ENCODE measurements at regions not wholly inside any gene's neighbourhood (a gene's known extent, or its start where the extent isn't known, plus 50 kb on each side); places are given as distances from the start of the nearest gene placed in this dataset.
"Not testable (repeated sequence)": the region's sequence is repeated elsewhere in the genome, so short reads cannot be mapped to it uniquely, and the experiment has no call there.

DNA sequence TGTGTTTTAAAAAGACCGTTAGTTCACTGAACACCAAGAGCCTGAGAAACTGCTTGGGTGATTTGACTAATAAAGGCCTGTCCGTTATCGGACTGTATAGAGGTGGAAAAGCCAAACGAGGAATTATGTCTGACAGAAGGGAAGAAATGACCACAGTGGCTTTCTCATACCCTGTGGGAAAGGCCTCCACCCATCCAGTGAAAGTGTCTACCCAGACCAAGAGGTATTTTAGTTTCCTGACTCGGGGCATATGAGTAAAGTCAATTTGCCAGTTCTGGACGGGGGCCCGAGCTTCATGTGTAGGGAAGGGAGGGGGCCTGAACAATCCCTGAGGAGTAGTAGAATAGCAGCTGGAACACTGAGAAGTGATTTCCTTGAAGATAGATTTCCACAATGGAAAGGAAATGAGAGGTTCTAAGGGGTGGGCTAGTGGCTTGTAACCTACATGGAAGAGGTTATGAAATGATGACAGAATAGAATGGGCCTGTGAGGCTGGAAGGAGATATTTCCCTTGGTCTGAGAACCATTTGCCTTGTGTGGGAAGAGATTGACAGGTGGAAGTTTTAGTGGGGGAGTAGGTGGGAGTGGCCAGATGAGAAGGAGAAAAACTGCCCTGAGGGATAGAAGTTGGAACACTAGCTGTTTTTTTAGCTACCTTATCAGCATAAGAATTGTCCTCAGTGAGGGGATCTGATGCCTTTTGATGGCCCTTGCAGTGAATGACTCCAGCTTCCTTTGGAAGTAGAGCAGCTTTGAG is 106.4 kb upstream of the PPM1J start:
- FAIRE-seq; DNase-seq (ENCODE audit: insufficient read length, low spot score): not testable (repeated sequence)

DNA sequence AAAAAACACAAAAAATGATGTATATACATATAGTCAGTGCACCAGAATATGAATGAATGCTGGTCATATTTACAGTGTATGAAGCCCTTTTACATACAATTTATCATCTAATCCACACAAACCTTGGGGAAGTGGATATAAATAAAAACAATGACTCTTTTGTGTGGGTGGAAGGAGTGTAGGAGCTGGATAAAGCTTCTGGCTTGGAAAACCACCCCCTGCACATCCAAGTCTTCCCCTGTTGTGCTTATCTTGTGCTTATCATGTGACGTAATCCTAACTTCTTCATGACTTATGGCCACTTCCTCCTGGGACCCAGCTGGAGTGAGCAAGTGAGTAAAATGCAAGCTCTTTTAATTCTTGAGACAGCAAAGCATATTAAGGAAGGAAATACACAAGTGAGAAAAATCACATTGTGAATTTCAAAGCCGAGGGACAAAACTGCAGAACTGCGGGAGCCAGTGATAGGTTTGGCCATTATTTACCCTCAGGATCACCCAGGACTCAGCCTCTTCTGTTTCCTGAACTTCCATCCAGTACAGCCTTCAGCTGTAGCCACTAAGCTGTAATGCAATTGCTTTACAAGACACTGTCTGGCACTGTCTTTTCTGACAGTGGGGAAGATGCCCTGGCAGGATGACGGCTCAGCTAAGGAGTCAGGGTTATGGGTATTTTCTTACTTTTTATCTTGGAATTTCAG is 104.0 kb upstream of the PPM1J start:
- FAIRE-seq: no peak
- no peak for DNase-seq (ENCODE audit: insufficient read length, low spot score)

DNA sequence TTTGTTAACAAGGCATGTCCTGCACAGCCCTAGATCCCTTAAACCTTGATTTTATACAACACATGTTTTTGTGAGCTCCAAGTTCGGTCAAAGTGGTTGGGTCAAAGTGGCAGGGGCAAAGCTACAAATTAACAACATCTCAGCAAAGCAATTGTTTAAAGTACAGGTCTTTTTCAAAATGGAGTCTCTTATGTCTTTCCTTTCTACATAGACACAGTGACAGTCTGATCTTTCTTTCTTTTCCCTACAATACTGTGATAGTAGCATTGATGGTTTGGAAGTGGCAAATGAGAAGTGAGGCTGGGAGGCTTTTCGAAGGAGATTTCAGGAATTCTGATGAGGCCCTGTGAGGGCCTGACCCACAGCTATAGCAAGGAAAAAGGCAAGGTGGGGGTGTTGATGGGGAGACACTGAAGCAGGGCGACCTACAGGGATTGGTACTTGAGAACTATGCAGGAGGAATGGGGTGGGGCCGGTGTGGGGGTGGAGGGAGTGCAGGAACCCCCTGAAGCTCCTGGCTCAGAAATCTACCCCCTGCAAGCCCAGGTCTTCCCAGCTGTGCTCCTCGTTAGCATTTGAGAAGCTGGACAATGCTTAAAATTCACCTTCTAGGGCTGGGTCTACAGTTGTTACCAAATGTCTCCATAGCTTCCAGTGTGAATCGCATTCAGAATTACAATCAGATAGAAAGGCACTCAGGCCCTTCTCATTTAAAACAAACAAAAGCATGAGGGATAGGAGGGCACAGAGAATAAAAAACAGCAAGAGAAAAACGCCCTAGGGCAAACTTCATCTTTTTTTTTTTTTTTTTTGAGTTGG is 102.6 kb upstream of the PPM1J start:
- FAIRE-seq (no peak), DNase-seq (ENCODE audit: insufficient read length, low spot score) (no peak)

DNA sequence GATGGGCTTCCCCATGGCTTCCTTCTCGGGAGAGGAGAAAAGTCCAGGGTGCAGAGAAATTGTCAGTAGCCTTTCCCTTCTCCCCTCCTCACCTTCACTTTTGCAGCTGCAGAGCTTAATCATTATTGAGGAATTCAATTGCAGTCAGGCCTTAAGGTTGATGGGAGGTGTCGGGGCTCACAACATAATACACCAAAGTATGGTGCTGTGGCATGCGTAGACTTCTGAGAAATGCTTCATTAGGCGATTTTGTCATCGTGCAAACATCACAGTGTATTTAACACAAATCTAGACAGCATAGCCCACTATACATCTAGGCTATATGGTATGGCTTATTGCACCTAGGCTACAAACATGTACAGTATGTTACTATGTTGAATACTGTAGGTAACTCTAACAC is 100.2 kb upstream of the PPM1J start:
- no peak for FAIRE-seq

DNA sequence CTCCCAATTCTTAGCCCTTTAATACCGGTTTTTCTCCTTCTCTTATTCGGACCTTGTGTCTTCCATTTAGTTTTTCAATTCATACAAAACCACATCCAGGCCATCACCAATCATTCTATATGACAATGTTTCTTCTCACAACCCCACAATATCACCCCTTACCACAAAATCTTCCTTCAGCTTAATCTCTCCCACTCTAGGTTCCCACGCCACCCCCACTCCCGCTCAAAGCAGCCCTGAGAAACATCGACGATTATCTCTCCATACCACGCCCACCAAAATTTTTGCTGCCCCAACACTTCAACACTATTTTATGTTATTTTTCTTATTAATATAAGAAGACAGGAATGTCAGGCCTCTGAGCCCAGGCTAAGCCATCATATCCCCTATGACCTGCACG is 99.5 kb upstream of the PPM1J start:
- DNase-seq (ENCODE audit: insufficient read length, low spot score); FAIRE-seq: not testable (repeated sequence)

More for the DNA sequence above, 100.2 kb upstream of the PPM1J start:
- no peak for DNase-seq (ENCODE audit: insufficient read length, low spot score)

DNA sequence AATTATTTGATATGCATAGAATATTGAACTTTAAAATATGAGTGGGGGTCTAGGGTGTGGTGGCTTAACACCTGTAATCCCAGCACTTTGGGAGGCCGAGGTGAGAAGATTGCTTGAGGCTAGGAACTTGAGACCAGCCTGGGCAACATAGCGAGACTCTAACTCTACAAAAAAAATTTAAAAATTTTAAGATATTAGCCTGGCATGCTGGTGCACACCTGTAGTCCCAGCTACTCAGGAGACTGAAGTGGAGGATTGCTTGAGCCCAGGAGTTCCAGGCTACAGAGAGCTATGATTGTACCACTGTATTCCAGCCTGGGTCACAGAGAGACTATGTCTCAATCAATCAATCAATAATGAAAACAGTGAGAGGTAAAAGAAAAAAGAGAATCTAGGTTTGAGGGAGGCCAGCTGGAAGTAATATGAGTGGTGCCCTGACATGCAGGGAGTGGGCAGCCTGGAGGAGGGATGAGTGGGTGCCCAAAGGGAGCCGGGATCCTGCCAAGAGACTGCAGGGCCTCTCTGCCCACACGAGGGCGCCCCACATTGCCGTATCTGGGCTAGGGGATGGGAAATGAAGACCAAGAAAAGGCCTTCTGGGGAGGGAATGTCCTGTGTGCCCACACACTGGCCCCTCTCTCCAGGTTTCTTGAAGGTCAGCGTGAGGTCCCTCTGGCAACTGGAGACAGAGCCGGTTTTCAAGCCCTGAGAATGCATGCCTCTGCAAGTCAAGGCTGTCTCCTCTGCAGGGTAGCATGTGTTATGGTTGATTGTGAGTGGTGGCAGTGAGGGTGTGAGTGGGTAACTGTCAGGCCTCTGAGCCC is 93.9 kb upstream of the PPM1J start:
- DNase-seq (ENCODE audit: insufficient read length, low spot score) (peak; percentile 67), FAIRE-seq (no peak)

DNA sequence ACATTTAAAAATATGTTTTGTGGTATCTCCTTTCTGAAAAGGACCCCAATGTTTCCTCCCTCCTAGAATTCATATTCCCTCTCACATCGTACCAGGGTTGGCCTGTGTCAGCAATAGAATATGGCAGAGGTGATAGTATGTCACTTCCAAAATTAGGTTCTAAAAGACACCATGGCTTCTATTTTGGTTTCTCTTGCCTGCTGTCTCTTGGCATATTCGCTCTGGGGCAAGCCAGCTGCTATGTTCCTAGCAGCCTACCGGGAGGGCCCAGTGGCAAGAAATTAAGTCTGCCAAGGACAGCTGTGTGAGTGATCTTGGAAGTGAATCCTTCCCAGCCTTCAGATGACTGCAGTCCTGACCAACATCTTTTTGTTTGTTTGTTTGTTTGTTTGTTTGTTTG is 92.9 kb upstream of the PPM1J start:
- FAIRE-seq (no peak), DNase-seq (ENCODE audit: insufficient read length, low spot score) (no peak)

DNA sequence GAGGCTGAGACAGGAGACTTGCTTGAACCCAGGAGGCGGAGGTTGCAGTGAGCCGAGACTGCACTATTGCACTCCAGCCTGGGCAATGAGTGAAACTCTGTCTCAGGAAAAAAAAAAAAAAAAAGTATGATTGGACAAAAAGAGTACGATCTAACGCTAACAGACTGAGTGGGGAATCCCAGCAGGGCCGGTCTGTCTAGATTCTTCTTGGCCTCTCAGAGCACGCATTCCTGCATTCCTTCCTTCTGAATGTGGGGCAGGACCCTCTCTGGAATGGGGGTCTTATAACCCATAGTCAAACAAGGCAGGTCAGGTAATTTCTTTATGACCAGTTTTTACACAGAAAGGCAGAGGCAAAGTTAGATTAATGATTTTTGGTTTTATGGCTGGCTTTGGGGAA is 92.0 kb upstream of the PPM1J start:
- DNase-seq (ENCODE audit: insufficient read length, low spot score) (no peak), FAIRE-seq (no peak)

DNA sequence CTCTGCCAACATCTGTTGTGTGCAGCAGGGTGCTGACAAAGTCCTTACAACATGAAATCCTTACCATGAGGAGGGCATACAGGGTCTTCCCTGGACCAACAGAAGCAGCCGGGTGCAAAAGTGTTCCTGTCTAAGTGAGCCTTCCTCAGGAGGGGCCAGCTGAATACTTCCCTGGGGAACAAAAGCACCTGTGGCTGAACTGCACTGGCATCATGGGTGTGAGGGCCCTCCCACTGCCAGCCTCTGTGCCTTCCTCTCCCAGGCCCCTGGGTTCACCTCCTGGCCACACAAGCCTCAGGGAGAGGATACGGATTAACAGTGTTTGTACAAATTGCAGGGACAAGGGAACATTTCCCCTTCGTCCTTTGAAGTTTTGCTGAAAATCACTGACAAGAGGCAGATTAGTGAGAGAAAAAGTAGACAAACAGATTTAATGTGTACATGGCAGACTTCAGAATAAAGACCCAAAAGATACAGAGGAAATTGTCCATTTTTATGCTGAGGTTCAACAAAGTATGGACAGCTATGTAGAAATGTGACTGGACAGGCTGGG is 91.0 kb upstream of the PPM1J start:
- FAIRE-seq: no peak
- no peak for DNase-seq (ENCODE audit: insufficient read length, low spot score)

DNA sequence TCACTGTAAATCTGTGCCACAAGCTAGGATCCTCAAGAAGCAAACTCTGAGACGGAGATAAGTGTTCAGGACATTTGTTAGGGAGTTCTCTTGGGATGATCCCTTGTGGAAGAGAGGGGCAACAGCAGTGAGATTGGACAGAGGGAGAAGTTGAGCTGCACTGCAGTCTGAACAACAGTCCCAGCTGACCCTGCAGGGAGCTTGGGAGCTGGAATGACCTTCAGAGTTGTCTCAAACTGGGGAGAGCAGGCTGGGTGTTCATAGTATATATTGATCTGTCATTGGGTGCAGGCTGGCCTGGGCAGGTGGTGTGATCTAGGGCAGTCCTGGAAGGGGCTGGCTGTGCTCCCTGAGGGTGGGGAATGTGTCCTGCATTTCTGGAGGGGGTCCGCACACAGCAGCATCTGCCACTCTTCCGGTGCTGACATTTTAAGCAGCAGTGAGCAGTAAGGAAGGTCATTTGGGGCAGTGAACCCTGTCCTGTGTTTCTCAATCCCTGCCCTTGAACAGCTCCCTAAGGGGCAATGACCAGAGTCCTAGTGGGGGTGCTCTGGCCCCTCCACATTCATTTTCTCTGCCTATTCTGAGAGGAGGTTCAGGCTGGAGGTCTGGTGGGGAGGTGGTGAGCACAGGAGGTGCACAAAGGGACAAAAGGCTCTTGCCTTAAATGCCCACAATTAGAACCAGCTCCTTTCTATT is 90.2 kb upstream of the PPM1J start:
- DNase-seq (ENCODE audit: insufficient read length, low spot score) (no peak), FAIRE-seq (no peak)

DNA sequence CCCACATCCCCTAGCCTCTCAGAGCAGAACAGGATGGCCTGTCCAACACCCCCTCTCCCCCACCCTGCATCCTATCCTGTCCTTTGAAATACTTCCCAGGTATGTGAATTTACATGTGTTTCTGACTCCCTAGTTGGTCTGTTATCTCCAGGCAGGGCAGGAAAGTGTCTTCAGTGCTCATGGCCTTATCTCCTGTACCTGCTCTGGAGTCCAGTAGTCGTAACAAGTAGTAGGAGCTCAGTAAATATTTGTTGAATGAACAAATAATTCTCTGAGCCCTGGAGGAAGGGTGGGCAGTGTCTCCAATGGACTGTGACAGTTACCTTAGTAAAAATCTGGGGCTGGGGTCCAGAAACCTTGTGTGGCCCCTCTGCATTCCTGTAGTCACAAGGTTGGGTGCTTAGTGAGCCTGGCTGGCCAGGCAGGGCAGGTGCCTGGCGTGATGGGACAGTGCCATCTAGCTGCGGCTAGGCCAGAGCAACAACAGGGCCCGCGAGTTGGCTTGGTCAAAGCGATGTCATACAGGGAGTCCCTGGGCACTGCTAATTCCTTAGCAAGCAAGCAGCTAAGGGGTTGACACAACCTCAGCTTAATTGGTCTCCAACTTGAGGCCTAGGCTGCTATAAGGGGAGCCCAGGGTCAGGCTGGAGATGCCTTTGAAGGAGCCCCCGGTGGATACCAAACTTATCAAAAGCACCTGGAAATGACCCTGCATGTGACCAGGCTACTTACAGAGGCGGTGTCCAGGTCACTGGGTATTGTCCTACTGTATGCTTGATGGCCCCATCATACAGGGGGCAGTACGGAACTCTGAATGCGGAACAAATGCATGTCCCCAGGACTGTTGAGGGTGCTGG is 89.0 kb upstream of the PPM1J start:
- DNase-seq (ENCODE audit: insufficient read length, low spot score) (peak; percentile 57), FAIRE-seq (peak; percentile 35)

DNA sequence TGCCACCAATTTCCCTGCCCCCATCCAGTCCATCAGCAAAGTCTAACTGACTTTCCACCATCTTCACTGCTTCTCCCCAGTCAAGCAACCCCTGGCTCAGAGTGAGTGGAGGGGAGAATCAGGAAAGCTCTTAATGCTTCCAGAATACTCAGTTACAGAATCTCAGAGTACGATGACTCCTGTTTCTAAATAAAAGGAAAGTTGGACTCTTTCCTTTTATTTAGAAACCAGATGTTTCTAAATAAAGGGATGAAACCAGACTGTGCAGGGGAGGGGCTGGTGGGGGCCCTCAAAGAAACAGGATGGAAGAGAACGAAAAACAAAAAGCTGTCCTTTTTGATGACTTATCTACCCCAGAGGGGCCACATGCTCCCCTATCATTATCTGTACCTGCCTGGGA is 85.2 kb upstream of the PPM1J start:
- DNase-seq (ENCODE audit: insufficient read length, low spot score) (no peak), FAIRE-seq (no peak)

DNA sequence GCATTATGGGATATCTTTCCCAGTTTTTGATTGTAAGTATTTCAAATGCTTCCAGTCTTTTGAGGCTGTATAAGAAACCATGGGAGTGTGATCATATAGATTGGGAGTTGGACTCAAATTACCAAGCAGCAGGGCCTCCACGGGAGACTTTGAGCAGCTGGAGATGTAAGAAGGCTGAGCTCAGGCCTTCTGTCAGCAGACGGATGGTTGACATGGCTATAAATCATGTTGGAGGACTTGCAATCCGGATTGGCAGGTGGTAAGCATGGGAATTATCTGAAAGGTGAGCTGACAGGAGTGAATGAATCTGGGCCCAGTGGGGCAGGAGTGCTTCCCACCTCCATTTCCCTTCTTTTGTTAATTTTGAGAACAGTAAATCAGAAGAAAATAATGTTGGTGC is 83.2 kb upstream of the PPM1J start:
- no peak for DNase-seq (ENCODE audit: insufficient read length, low spot score)
- FAIRE-seq: no peak

DNA sequence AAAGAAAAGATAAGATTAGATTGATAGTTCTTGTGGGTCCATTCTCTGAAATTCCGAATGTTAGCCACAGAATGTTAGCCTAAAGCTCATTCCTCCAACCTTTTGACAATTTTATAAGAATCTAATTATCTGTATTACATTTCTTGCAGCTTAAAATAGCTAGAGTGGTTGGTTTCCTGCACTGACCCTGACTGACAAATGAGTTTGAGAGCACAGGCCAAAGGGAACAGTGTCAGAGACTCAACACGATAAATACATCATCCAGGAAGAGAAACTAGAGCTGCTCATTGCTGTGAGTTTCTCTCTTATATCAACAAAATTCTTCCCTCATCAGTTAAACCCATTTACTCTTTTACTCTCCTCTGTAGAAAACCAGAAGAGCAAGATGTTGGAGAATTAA is 82.1 kb upstream of the PPM1J start:
- DNase-seq (ENCODE audit: insufficient read length, low spot score): no peak
- no peak for FAIRE-seq

DNA sequence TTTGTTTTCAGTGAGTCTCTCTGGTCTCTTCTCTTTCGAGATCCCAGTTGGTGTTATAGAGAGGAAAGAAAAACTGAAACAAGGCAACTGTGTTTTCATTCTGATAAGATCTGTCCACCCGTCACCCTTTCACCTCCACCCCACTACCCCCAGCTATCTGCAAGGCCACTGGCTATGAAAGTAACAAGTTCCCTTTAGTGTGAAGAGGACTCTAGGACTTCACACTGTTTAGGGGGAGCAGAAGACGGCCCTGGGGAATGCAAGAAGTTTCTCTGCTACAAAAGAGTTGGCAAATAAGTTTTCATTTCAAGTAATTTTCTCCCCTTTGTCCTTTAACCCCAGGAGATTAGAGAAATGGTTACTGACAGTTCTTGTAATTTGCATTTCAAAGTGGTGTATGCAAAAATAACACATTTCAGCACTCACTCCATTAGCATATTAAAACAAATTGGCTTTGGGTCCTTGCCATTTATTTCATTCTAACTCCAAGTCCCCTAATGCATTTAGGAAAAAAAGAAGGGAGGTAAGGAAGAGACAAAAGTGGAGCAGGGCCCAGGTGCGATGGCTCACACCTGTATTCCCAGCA is 79.6 kb upstream of the PPM1J start:
- FAIRE-seq: peak; percentile 4
- DNase-seq (ENCODE audit: insufficient read length, low spot score): no peak

DNA sequence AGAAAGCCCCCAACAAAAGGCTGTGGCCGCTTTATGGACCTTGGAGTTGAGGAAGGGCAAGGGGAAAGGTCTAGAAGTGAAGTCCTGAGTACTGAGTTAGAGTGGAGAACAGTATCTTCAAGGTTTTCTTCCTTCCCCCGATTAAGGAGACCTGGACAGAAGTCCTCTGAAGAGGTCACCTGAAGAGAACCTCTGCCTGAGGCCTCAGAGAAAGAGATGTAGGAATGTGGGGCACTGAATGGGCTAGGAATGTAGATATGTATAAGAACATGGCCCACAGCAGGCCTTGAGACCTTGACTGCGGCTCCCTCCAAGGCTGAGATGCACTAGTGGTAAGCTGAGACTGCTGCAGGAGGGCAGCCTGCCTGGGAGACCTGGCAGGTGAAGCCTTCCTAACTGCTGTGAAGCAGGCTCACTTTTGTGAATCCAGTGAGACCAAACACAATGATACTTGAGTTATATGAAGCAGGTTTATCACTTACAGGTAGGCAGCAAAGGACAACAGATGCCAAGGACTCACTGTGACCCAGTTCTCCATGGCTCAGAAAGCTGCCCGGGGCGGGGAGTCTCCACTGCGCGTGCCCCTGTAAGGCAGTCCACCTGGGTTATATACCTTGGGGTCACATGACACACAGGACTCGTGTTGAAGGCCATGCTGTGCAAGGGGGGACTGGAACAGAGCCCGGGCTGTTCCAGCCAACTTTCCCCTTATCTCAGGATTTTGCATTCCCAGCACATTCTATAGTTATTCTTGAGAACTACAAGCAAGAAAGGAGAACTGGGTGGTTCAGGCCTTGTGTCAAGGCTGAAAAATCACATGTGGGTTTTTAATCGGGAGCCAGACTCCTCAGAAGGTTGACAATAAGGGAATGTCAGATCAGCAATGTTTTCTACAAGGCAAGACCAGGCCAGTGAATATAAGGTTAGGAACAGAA is 78.8 kb upstream of the PPM1J start:
- FAIRE-seq: no peak
- no peak for DNase-seq (ENCODE audit: insufficient read length, low spot score)

DNA sequence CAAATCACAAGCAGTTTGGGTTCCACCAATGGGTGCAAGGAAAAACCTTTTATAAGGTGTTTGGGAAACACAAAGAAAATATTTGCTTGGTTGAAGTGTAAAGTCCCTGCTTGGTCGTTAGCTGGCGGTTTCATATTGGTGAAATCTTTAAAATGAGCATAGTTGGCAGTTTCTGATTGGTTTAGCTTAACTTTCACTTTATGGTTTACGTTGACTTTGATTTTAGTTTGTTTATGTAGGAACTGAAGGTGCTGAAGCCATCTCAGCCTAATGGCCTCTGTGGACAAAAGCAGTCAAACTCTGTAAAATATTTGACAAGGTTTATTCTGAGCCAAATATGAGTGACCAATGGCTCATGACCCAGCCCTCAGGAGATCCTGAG is 76.6 kb upstream of the PPM1J start:
- FAIRE-seq (no peak), DNase-seq (ENCODE audit: insufficient read length, low spot score) (no peak)

Data from GM19239 (cell line).